ENCODE measurements at regions not wholly inside any gene's neighbourhood (a gene's known extent, or its start where the extent isn't known, plus 50 kb on each side); places are given as distances from the start of the nearest gene placed in this dataset.

- Histone ChIP-seq H3K4me1 (no peaks in the 10 kb centered on the region), H3K36me3 (replicated peaks) (no peaks in the 10 kb centered on the region), H3K27me3 (ENCODE audit: low read depth) (no peaks in the 10 kb centered on the region), H3K9me3 (no peaks in the 10 kb centered on the region), H3K4me3 (no peak overlapping the region)
- in situ Hi-C loops (cut with MboI; ENCODE audit: low sequenced_read_pairs), result no loop called here
- DNase-seq (ENCODE audit: low spot score in 2 of 2), result no peak
Observed at GRCh38 chr22:48438096-48438495, 1389.6 kb downstream of the BRD1 start.

GRCh38 chr22:48436201-48436931 is 1391.3 kb downstream of the BRD1 start:
- in situ Hi-C loops (cut with MboI; ENCODE audit: low sequenced_read_pairs), result no loop called here

GRCh38 chr22:48434868-48435250 is 1392.8 kb downstream of the BRD1 start:
- in situ Hi-C loops (cut with MboI; ENCODE audit: low sequenced_read_pairs), result no loop called here
- Histone ChIP-seq H3K4me1 (no peaks in the 10 kb centered on the region), H3K36me3 (replicated peaks) (no peaks in the 10 kb centered on the region), H3K9me3 (no peaks in the 10 kb centered on the region), H3K4me3 (no peak overlapping the region), H3K27me3 (ENCODE audit: low read depth) (no peaks in the 10 kb centered on the region)
- DNase-seq (ENCODE audit: low spot score in 2 of 2), result no peak

More at GRCh38 chr22:48436201-48436931, 1391.3 kb downstream of the BRD1 start:
- no peaks in the 10 kb centered on the region for H3K4me1 ChIP-seq
- no peaks in the 10 kb centered on the region for H3K9me3 ChIP-seq
- DNase-seq (ENCODE audit: low spot score in 2 of 2), result no peak
- H3K27me3 ChIP-seq (ENCODE audit: low read depth), result no peaks in the 10 kb centered on the region
- H3K36me3 ChIP-seq (replicated peaks), result no peaks in the 10 kb centered on the region
- H3K4me3 ChIP-seq, result no peak overlapping the region

GRCh38 chr22:48434156-48434867 is 1393.4 kb downstream of the BRD1 start:
- no peaks in the 10 kb centered on the region for H3K27me3 ChIP-seq (ENCODE audit: low read depth)
- no peaks in the 10 kb centered on the region for H3K36me3 ChIP-seq (replicated peaks)
- no peaks in the 10 kb centered on the region for H3K4me1 ChIP-seq
- in situ Hi-C loops (cut with MboI; ENCODE audit: low sequenced_read_pairs), result no loop called here
- H3K4me3 ChIP-seq, result no peak overlapping the region
- DNase-seq (ENCODE audit: low spot score in 2 of 2), result no peak
- no peaks in the 10 kb centered on the region for H3K9me3 ChIP-seq

- Histone ChIP-seq H3K9me3 (no peaks in the 10 kb centered on the region), H3K36me3 (replicated peaks) (no peaks in the 10 kb centered on the region), H3K4me1 (no peaks in the 10 kb centered on the region), H3K27me3 (ENCODE audit: low read depth) (no peaks in the 10 kb centered on the region), H3K4me3 (no peak overlapping the region)
- DNase-seq (ENCODE audit: low spot score in 2 of 2), result no peak
- in situ Hi-C loops (cut with MboI; ENCODE audit: low sequenced_read_pairs), result no loop called here
Observed at GRCh38 chr22:48433647-48434046, 1394.0 kb downstream of the BRD1 start.

- Histone ChIP-seq H3K27me3 (ENCODE audit: low read depth) (no peaks in the 10 kb centered on the region), H3K9me3 (no peaks in the 10 kb centered on the region), H3K36me3 (replicated peaks) (no peaks in the 10 kb centered on the region), H3K4me1 (no peaks in the 10 kb centered on the region), H3K4me3 (no peak overlapping the region)
- DNase-seq (ENCODE audit: low spot score in 2 of 2), result no peak
- in situ Hi-C loops (cut with MboI; ENCODE audit: low sequenced_read_pairs), result no loop called here
Observed at GRCh38 chr22:48432781-48433518, 1394.7 kb downstream of the BRD1 start.

- no peaks in the 10 kb centered on the region for H3K36me3 ChIP-seq (replicated peaks)
- DNase-seq (ENCODE audit: low spot score in 2 of 2), result no peak
- H3K4me1 ChIP-seq, result no peaks in the 10 kb centered on the region
- no peaks in the 10 kb centered on the region for H3K9me3 ChIP-seq
- H3K27me3 ChIP-seq (ENCODE audit: low read depth), result no peaks in the 10 kb centered on the region
- in situ Hi-C loops (cut with MboI; ENCODE audit: low sequenced_read_pairs), result no loop called here
- H3K4me3 ChIP-seq, result no peak overlapping the region
Observed at GRCh38 chr22:48431536-48432315, 1395.9 kb downstream of the BRD1 start.

- H3K9me3 ChIP-seq, result no peaks in the 10 kb centered on the region
- in situ Hi-C loops (cut with MboI; ENCODE audit: low sequenced_read_pairs), result no loop called here
- DNase-seq (ENCODE audit: low spot score in 2 of 2), result no peak
- no peak overlapping the region for H3K4me3 ChIP-seq
- no peaks in the 10 kb centered on the region for H3K4me1 ChIP-seq
- no peaks in the 10 kb centered on the region for H3K27me3 ChIP-seq (ENCODE audit: low read depth)
- no peaks in the 10 kb centered on the region for H3K36me3 ChIP-seq (replicated peaks)
Observed at GRCh38 chr22:48431014-48431413, 1396.7 kb downstream of the BRD1 start.

- Histone ChIP-seq H3K4me1 (no peaks in the 10 kb centered on the region), H3K27me3 (ENCODE audit: low read depth) (no peaks in the 10 kb centered on the region), H3K4me3 (no peak overlapping the region), H3K36me3 (replicated peaks) (no peaks in the 10 kb centered on the region), H3K9me3 (no peaks in the 10 kb centered on the region)
- in situ Hi-C loops (cut with MboI; ENCODE audit: low sequenced_read_pairs), result no loop called here
- DNase-seq (ENCODE audit: low spot score in 2 of 2), result no peak
Observed at GRCh38 chr22:48429446-48430020, 1398.1 kb downstream of the BRD1 start.

GRCh38 chr22:48428631-48429371 is 1398.9 kb downstream of the BRD1 start:
- H3K9me3 ChIP-seq, result no peaks in the 10 kb centered on the region
- H3K4me1 ChIP-seq, result no peaks in the 10 kb centered on the region
- no peak for DNase-seq (ENCODE audit: low spot score in 2 of 2)
- H3K27me3 ChIP-seq (ENCODE audit: low read depth), result no peaks in the 10 kb centered on the region
- in situ Hi-C loops (cut with MboI; ENCODE audit: low sequenced_read_pairs), result no loop called here
- H3K4me3 ChIP-seq, result no peak overlapping the region
- no peaks in the 10 kb centered on the region for H3K36me3 ChIP-seq (replicated peaks)

- in situ Hi-C loops (cut with MboI; ENCODE audit: low sequenced_read_pairs), result no loop called here
- H3K9me3 ChIP-seq, result no peaks in the 10 kb centered on the region
- H3K36me3 ChIP-seq (replicated peaks), result no peaks in the 10 kb centered on the region
- DNase-seq (ENCODE audit: low spot score in 2 of 2), result no peak
- H3K4me3 ChIP-seq, result no peak overlapping the region
- H3K4me1 ChIP-seq, result no peaks in the 10 kb centered on the region
- H3K27me3 ChIP-seq (ENCODE audit: low read depth), result no peaks in the 10 kb centered on the region
Observed at GRCh38 chr22:48427731-48428211, 1399.9 kb downstream of the BRD1 start.

GRCh38 chr22:48426466-48427380 is 1401.0 kb downstream of the BRD1 start:
- DNase-seq (ENCODE audit: low spot score in 2 of 2), result no peak
- in situ Hi-C loops (cut with MboI; ENCODE audit: low sequenced_read_pairs), result no loop called here
- Histone ChIP-seq H3K36me3 (replicated peaks) (no peaks in the 10 kb centered on the region), H3K27me3 (ENCODE audit: low read depth) (no peaks in the 10 kb centered on the region), H3K4me1 (no peaks in the 10 kb centered on the region), H3K9me3 (no peaks in the 10 kb centered on the region), H3K4me3 (no peak overlapping the region)
